Inflammatory macrophage treated with lipopolysaccharide for 4 hours (primary cell): ENCODE measurements at regions not wholly inside any gene's neighbourhood (a gene's known extent, or its start where the extent isn't known, plus 50 kb on each side); places are given as distances from the start of the nearest gene placed in this dataset.
"Not testable (repeated sequence)": the region's sequence is repeated elsewhere in the genome, so short reads cannot be mapped to it uniquely, and the experiment has no call there.

ENCODE experiments used
- DNase-seq: peaks from one replicate; pipeline ENCODE4 v3.0.0-alpha.2; 2020

DNA sequence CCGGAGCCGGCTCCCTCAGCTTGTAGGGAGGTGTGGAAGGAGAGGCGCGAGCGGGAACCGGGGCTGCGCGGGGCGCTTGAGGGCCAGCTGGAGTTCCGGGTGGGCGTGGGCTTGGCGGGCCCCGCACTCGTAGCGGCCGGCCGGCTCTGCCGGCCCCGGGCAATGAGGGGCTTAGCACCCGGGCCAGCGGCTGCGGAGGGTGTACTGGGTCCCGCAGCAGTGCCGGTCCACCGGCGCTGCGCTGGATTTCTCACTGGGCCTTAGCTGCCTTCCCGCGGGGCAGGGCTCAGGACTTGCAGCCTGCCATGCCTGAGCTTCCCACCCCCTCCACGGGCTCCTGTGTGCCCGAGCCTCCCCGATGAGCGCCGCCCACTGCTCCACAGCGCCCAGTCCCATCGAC lies 404.3 kb downstream of the ZBBX start:
- not testable (repeated sequence) for DNase-seq

DNA sequence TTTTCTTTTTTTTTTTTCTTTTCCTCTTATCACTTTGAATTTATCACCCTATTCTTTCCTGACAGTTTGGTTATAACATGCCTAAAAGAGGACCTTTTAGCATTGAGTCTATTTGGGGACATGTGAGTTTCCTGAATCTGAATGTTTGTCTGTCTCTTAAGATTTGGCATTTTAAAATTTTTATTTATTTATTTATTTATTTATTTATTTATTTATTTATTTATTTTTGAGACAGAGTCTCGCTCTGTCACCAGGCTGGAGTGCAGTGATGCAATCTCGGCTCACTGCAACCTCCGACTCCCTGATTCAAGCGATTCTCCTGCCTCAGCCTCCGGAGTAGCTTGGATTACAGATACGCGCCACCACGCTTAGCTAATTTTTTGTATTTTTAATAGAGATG lies 412.4 kb downstream of the ZBBX start:
- not testable (repeated sequence) for DNase-seq

DNA sequence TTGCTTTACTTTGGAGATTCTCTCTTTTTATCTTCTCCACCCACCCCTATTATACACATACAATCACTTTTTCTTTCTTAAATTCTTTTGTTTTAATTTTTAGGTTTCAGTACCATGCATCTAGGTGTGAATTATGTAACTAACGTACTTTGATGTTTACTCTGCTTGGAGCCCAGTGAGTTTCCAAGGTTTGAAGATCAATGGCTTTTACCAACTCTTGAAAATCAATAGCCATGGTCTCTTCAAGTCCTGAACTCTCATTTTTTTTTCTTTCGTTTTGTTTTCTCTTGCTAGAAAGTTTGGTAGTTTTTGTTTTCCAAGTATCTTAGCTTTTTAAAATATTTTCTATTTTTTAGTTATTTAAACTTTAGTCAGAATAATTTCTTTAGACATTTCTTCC lies 417.2 kb downstream of the ZBBX start:
- no peak for DNase-seq

DNA sequence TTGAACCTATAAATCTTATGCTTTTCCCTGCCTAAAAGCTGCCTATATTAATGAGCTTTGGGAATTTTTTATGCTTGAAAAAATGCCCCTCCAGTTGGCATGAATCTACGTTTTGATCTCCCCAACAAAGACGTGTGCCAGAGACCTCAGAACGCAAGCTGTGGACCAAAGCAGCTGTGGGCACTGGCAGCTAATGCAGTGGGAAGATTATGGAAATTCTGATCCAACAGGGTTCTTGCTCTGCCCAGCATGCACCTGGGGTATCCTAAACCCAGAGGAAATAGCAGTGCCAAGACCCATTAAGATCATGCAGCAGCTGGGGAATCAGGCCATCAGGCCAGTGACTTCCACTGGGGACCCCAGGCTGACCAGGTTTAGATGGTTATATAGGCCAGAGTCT lies 423.0 kb downstream of the ZBBX start:
- DNase-seq, result no peak

DNA sequence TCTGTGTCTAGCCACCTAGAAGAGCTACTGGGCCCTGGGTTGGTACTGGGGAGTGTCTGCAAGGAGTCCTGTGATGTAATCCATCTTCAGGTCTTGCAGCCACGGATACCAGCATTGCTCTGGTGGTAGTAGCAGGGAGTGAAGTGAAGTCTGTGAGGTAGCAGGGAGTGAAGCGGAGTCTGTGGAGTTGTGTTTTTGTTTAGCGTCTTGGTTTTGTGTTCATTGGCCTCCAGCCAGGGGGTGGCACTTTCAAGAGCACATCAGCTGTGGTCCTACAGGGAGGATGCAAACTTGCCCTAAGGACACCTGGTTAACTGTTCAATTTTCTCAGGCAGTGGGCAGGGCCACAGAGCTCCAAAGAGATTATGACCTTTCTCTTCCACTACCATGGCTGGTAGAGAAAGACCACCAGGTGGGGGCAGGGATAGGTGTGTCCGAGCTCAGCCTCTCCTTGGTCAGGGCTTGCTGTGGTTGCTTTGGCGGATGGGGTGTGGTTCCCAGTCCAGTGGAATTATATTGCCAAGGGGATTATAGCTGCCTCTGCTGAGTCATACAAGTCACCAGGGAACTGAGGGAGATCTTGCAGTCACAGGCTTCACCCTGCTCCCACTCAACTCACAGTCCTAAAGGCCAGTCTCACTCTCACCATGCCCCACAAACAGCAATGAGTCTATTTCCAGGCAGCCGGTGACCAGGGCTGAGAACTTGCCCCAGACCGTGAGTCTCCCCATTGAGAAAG lies 424.7 kb downstream of the ZBBX start:
- DNase-seq, result no peak

DNA sequence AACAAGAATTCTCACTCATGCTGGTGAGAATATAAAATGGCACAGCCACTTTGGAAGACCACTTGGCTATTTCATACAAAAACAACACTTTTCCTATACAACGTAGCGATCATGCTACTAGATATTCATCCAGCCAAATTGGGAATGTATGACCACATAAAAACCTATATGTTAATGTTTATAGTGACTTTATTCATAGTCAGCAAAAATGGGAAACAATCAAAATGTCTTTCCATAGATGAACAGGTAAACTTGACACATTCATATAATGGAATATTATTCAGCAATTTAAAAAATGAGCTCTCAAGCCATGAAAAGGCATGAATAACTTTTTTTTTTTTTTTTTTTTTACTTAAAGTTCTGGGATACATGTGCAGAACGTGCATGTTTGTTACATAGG lies 445.2 kb downstream of the ZBBX start:
- DNase-seq, result no peak

DNA sequence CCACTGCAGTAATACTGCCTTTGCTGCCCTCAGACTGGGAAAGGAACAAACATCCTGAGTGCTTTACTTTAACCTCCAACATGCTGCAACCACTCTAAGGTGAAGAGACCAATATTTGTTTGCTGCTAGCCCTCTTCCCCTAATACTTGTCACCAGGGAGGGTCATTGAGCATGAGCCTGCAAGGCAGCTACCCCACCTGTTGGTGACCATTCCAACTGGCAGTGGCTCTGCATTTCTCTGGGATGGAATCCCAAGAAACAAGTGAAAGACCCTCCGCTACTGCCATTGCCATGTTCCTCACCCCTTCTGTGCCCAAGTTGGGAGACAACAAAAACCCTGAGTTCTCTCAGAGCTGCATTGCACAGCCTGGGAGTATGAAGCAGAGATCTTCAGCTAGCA lies 462.7 kb downstream of the ZBBX start:
- DNase-seq, result no peak

DNA sequence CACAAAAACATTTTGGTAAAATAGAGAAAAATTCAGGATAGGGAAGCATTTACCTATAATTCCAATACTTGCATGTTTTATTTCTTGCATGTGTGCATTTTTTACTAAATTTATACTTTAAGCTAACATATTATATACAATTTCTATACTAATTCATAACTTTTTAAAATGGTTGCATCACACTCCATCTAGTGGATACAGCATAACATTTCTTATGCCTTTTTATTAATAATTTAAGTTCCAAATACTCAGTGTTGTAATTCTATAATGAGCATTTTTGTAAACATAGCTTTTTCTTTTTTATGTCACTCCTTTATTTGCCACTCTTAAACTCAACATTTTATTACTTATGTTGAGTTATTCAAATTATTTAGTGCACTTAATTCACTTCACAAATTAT lies 477.7 kb downstream of the ZBBX start:
- DNase-seq, result no peak

DNA sequence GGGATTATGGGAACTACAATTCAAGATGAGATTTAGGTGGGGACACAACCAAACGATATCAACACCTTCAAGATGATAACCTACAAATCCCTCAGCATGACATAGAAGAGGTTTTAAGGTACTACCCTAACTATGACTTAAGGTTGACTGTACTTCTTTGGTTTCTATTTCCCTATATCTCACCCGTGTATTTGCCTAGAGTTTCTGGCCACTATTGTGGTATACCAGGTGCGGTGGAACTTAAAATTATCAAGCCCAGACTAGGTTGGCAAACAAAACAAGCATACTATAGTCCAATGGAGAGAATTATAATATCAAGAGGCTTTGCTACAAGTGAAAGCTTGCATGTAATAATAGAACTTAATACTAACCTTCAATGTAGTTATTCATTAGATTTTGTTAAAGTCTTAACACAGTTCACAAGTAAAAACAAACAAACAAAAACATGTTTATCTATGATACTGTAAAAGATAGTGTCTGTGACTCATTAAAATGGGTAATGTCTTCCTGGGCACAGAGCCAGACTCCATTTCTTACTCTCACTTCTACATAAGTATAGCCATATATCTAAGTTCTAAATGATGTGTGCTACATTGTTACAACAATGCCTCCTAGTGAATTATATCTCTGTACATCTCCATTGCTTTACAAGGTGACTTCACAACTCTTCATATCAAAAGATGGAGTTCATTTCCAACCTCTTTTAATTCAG lies 479.1 kb downstream of the ZBBX start:
- no peak for DNase-seq

DNA sequence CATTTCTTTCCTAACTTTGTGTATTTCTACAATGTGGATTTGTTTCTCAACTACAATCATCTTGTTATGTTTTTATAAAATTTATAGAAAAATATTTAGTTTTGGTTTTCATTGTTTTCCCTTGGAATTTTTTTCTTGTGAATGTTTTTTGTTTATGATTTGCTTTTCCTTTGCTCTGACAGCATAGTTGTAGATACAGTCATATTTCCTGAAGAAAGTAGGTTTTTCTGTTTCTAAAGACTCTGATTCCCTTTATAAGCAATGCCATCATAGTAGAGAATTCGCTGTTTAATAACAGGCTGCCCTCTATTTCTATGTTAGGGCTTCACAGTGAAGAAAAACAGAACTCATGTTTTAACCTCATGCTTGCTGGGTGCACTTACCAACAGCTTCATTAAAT lies 482.3 kb downstream of the ZBBX start:
- DNase-seq, result no peak

DNA sequence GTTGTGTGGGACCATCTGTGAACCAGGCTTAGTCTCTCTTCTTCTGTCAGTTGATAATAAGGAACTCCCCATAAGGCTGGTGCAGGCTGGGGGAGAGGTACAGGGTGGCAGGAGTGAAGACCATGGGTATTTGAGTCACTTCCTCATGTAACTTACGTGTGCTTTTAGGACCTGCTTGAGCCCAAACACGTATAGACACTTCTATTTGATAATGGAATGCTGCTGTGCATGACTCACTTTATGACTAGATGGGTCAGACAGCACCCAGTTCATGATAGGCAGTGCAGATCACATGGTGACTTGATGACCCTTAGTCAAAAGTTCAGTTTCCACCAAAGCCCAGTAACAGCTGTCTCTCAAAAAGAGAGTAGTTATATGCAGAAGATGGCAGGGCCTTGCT lies 490.9 kb downstream of the ZBBX start:
- no peak for DNase-seq

DNA sequence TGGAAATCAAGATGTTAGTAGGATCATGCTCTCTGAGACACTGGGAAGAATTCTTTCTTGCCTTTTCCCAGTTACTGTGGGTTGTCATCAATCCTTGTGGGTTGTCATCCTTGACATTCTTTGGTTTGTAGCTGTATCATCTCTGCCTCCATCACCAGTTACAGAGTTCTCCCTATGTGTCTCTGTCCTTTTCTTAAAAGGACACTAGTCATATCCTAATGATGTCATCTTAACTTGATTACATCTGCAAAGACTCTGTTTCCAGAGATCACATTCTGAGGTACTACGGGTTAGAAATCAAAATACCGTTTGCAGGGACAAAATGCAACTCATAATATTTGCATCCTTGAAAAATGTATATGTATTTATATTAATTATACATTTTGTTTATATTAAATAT lies 500.4 kb downstream of the ZBBX start:
- DNase-seq, result no peak

DNA sequence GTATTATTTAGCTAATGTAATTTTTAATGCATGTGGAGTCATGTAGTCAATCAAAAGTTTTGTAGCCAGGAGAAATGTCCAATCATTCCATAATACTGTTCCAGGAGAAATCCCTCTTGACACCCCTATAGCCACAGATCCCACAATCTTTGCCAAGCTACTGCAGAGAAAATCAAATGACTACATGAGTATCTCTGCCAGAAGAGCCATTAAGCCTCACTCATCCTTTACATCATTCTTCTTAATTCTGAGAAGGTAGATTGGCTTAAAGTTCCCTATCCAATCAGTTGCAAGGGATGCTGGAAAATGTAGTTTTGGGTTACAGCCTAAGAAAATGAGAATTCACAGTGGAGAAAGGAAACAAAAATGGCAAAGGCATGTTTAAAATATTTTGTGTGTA lies 502.1 kb downstream of the ZBBX start:
- DNase-seq, result no peak

DNA sequence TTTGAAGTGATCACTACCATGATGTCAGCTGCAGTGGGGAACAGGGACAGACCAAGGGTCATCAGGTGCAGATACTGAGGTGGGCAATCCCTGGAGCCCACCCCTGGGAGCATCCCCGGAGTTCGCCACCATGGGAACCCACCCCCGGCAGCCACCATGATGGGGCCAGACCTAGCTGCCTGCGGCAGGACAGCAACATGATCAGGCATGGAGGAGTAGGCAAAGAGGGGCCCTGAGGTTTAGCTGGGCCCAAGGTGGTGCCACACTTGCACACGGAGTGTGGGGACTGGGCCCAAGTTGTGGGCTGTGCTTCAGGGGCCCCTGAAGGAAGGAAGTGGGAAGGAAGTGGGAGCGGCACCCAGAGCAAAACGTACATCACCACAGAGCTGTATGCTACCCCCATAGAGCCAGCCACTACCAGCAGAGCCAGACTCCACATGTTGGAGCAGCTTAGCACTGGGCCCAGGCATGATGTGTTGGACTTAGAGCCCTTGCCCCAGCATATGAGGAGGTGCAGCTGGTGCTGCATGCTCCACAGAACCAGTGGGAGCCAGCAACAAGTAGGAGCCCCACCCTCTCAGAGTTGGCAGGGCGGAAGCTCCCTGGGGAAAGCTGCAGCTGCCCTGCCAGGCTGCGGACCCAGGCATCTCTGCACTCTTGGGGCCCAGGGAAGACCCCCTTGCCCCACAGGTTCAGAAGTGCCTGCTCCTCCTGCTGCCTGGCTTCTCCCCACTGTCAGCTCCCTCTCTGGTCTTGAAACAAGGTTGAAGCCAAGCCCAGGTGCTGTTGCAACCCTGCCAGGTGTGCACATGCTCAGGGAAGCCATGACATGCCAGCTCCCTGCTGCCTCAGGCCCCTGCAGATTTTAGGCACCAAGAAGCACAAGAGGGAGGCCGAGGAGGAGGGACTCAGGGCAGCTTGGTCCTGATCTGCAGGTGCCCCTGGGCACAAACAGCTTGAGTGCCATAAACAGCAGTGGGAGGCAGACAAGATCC lies 515.3 kb downstream of the ZBBX start:
- no peak for DNase-seq

DNA sequence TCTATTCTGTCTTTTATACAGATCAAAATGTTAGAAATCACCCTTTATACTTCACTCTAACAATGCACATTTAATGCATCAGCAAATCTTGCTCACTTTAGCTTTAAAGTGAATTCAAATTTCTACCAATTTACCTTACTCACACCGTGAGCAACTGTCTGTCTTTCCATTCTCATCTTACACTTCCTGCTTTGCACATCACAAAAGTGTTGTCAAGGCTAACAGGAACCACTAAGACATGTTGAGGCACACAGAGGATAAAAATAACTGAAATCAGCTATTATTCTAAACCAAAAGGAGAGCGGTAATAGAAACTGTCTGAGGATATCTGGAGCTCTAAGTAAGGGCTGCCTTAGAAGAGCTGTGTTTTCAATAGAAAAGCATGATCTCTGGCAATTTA lies 519.9 kb downstream of the ZBBX start:
- no peak for DNase-seq

DNA sequence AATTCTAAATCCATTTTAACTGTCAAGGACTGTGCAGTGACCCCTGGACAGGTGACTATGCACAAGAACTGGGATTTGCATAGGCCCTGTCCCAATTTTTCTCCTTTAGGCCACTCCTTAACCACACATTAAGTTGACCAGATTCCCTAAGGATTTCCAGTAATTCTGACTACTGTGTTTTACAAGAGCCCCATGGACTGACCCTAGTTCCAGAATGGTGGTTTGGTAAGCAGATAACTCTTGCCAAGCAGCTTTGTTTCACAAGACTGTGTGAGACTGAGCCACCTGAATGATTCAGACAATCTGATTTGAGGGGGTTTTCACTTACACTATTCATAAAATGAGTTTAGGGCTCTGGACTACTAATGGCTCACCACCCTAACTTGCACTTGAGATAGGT lies 535.8 kb downstream of the ZBBX start:
- DNase-seq, result no peak

DNA sequence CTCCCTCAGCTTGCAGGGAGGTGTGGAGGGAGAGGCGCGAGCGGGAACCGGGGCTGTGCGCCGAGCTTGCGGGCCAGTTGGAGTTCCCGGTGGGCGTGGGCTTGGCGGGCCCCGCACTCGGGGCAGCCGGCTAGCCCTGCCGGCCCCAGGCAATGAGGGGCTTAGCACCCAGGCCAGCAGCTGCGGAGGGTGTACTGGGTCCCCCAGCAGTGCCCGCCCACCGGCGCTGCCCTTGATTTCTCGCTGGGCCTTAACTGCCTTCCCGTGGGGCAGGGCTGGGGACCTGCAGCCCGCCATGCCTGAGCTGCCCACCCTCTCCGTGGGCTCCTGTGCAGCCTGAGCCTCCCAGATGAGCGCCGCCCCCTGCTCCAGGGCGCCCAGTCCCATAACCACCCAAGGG lies 537.3 kb downstream of the ZBBX start:
- not testable (repeated sequence) for DNase-seq

DNA sequence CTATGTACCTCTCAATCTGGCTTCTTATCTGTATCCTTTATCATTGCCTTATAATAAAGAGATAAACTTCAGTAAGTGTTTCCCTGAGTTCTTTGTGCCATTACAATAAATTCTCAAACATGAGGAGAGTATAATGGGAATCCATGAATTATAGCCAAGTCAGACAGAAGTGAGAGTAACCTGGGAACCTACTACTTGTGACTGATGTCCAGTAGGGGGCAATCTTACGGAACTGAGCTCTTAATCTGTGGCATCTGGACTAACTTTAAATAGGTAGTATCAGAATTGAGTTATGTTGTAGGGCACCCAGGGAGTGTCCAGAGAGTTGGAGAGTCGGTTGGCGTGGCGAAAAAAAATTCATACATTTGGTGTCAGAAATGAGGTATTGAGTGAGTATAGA lies 542.6 kb downstream of the ZBBX start:
- peak; percentile 30 for DNase-seq

DNA sequence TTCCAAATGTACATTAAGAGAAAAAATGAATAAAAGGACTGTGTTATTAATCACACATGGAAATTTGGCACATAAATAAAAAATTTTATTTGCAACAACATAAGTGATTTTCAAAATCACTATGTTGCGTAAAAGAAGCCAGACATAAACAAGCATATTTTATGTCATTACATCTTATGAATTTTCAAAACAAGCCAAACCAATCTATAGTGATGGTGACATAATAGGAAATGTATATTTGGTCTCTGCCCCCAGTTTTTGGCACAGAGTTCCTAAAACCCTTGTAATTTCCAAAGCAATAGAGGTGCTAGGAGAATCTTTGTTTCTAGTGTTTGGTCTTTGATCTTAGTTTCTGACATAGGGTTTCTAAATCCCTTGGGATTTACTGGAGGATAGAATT lies 543.3 kb downstream of the ZBBX start:
- DNase-seq, result no peak

DNA sequence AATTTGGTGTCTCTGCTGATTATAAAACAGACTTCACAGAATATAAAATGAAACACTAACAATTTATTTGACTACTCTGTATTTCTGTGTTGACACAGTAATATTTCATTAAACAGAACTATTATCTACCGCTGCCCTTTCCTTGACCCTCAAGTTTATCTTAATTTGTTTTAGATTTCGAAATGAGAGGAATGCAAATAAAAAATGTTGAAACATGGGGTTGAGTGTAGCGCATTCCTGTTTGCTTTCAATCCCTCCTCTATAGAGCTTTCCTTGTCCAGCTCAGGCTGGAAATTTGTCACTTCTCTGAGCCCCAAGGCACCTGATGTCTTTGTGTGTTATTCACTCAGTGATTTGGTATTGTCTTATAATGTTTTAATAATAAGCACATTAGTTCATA lies 550.2 kb downstream of the ZBBX start:
- DNase-seq, result no peak

DNA sequence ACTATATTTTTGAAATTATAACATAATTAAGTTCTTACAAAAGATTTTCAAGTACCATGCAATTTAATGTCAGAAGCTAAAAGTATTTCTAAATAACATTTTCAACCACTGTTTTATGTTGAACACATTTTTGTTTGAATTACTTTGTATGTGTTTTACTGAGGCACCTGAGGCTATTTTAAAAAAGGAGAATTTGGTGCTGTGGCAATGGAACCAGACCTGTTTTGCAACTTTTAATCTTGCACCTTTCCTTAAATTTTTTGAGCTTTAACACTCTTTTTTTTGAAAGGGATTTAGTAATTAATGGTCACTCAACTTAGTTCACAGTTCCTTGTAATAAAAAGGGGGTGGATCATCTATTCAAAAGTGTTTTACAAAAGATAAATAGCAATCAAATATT lies 561.6 kb downstream of the ZBBX start:
- no peak for DNase-seq

DNA sequence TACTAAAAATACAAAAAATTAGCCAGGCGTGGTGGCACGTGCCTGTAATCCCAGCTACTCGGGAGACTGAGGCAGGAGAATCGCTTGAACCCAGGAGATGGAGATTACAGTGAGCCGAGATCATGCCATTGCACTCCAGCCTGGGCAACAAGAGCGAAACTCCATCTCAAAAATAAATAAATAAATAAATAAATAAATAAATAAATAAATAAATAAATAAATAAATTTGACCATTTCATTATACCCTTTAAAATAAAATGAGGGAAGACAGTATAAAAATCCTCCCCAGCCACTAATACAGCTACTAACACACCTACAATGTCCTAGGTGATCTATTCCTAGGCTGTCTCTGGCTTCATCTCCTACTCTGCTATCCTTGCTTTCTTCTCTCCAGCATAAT lies 562.8 kb downstream of the ZBBX start:
- not testable (repeated sequence) for DNase-seq

DNA sequence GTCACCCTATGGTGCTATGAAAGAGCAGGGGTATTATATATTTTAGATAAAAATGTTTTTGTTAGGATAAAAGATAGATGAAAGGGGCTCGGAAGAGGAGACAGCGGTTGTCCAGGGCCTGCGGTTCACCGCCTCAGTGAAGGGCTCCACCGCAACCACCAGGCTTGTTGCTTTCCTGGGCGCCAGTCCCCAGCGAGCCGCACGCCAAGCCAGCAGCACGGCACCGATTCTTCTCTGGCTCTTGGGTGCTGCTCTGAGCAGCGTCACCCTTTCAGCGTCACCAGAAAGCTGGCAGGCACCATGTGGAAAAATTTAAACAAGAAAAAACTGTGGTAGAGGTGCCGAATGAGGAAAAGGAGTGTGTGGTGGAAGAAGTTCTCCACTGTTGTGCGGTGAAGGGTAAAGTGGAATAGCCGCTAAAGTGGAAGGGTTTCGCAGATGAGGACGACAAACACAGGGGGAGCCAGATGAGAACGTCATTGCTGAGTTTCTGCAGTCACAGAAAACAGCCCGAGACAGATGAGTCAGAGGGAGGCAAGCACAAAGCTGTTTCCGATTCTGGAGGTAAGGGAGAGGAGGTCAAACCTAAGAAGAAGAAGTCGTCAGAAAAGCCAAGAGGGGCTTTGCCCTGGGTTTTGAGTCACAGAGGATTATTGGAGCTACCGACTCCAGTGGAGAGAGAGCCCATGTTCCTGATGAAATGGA lies 569.2 kb downstream of the ZBBX start:
- DNase-seq, result no peak
